NCI-H82 treated with DMSO at 0.1 percent for 48 hours (cell line): ENCODE measurements at regions not wholly inside any gene's neighbourhood (a gene's known extent, or its start where the extent isn't known, plus 50 kb on each side); places are given as distances from the start of the nearest gene placed in this dataset.
"Not testable (repeated sequence)": the region's sequence is repeated elsewhere in the genome, so short reads cannot be mapped to it uniquely, and the experiment has no call there.

Experiments
- DNase-seq: peaks from one replicate; lab custom pipeline; 2025; ENCODE audit not compliant: unreplicated experiment; lab: John Stamatoyannopoulos, UW

DNA sequence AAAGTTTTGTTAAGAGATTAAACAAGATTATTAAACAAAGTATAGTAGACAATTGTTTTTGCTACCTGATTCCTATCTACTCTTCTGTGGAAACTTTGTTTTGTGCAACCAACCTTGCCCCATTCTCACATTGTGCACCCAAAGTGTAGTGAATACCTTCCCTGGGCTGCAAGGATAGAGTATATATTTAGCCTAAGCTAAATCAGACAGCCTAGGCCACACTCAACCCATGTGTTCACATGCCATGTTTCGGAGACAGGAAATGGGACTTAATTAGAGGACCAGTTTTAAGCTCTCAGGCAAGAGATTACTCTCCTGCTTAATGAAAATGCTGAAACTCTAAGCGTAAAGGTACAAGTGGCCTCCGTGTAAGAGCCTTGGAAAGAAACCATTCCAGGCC, 734.9 kb upstream of the USP15 start:
- DNase-seq: no peak

- DNase-seq: no peak
Measured at GRCh38 chr12:61530456-61530855, 729.7 kb upstream of the USP15 start.

GRCh38 chr12:61531195-61531594, 729.0 kb upstream of the USP15 start:
- no peak for DNase-seq

DNA sequence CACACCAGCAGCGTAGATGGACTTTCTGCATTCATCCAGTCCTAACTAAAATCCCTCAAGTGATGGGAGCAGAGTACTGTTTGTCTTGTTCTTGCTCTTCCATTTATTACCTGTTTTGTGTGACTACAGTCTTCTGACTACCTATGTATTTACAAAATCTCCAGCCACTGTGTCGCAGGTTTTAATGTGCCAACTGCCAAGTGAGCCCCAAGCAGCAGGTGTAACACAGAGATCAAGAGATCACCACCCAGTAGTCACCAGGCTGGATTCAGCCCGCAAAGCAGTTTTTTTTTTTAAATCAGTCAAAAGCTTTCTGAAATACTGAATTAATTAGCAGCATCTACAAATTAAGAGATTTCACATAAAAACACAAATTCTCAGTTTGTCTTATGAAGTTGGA, 724.1 kb upstream of the USP15 start:
- DNase-seq: no peak

GRCh38 chr12:61536525-61536924, 723.7 kb upstream of the USP15 start:
- no peak for DNase-seq

- no peak for DNase-seq
Measured at GRCh38 chr12:61538951-61539350, 721.3 kb upstream of the USP15 start.

GRCh38 chr12:61542551-61542950, 717.7 kb upstream of the USP15 start:
- DNase-seq: no peak

DNA sequence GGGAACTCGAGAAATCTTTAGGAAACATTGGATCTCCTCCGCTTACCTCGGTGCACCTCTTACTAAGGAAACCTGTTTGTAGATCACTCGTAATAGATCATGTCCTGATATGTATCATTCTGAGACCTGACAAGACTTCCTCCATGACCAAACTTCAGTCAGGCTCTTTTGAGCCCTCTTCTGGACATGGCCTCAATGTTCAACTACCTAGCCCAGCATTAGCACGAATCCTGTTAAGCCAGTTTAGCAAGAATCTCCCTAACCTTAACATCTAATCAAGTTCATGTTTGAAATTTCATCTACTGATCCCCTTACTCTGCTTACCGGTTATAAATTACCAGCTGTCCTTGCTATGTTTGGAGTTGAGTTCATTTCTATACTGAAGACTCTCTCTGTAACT, 713.9 kb upstream of the USP15 start:
- DNase-seq: no peak

DNA sequence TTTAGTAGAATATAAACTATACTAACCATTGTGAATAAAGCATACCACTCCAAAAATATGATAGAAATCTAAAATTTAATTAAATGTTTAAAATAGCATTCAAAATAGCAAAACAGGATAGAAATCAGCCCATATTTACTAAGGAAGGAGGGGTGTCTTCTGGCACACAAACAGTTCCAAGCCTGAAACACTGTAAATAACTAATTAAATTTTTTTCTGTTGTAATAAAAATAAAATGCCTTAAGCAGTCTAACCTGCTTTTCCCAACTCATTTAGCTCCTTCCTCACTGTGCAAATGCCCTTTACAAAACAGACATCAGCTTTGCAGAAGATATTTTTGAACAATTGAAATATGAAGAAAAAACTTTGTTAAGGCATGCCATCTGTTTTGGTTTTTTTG, 707.1 kb upstream of the USP15 start:
- DNase-seq: no peak

DNA sequence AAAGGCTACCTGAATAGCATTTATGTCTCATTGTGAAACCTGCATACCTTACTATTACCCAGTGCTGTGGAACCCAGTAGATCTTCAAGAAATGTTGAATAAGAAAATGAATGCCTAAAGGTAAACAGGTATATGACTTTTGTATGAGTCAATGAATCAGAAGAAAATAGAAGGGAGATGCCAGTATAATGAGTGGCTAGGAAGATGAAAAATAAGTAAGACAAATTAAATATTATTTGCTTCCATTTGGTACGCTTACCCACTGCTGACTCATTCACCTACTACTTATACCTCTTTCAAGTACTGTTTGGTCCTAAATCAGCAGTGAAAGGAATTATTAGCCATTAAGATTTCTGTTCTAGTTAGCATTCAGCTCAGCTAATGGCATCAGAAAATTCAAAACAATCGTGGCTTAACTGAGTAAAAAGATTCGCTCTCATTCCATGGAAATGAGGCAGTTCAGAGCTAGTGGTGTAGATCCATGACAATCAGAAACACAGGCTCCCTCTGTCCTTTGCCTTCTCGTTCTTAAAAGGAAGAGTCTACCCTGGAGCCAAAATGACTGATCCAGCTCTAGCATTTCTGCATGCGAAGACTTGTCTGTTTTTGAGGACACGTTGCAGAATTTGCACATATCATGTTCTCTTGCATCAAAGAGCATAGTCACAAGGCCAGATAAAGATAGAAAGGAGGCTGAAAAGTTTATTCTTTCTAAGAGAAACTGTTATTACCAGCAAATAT, 705.8 kb upstream of the USP15 start:
- no peak for DNase-seq

- no peak for DNase-seq
Measured at GRCh38 chr12:61563665-61564450, 696.3 kb upstream of the USP15 start.

- no peak for DNase-seq
Measured at GRCh38 chr12:61564466-61564865, 695.7 kb upstream of the USP15 start.

DNA sequence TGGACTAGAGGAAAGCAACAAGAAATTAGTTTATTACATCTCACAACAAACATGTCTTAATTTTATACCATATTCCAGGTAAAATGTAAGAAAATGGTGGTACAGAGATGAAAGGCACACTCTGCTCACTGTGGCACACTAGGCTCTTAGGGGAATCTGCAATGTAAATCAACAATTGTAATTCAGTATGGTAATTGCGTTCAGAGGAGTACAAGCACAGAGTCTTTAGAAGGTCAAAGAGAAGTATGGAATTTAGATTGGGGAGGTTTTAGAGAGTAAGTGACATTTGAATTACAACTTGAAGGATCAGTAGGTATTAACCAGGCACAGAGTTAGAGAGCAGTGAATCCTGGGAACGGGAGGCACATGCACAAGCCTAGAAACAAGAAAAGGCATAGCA, 694.0 kb upstream of the USP15 start:
- DNase-seq: no peak

DNA sequence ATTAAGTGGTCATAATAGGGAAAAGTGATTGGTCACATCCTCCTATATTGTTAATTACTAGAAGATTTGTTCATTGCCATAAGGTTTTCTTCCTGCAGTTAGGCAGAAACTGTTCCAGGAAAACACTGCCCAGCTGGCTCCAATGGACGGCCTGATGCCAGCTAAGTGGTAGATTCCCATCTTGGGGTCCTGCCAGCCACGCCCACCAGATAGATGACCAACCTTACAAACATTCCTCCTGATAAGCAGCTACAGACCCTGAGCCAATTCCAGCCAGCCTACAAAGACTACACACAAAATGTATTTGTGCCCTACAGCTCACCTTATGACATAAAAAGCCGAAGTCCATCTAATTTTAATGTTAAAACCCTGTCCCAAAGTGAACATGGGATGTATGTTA, 685.9 kb upstream of the USP15 start:
- no peak for DNase-seq

DNA sequence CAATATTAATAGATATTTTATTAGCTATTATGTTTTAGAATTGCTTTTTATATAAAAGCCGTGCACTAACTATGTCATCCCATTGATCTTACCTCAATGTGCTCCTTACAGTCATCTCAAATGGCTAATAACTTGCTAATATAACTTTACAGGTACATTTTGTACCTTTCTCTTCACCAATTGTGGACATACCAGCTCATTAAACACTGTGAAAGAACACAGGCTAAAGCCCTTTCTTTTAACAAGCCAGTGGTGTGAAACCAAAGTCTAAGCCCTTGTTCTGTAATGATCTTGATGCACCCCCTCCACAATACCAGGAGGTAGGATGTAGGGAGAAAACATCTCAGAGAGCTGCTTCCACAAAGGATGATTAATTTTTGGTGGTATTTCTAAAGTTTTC, 675.3 kb upstream of the USP15 start:
- no peak for DNase-seq

GRCh38 chr12:61590864-61591263, 669.3 kb upstream of the USP15 start:
- not testable (repeated sequence) for DNase-seq

DNA sequence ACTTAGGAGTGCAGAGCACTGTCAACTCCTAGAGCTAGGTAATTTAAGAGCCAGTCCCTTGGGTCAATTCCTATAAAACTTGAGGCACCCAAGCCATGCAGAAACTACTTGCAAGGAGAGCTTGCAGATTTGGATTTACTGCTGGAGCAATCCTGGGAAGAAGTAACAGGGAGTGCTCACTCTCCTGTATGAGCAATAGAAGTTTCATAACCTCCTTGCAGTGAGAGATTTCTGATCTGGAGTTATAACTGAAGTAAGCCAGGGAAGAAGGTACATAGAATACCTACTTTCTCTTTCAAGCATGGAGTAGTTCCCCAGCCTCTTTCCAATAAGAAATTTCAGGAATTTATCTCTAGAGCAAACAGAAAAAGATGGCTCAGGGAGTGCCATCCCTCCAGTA, 650.1 kb upstream of the USP15 start:
- DNase-seq: no peak

DNA sequence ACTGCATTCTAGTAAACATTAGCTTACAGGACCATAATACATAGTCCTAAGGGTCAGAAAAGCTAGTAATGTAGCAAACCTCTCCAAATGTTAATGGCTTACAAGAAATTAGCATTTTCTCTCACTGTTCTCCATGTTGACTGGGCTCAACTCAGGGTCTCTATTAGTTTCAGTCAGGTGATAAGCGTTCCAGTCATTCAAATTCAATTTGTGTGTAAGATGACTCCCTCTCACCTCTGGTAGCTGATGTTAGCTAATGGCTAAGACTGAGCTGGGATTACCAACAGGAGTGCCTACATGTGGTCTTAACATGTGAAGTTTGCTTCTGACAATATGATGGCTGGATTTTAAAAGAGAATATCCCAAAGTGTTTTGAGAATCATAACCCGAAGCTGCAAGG, 630.5 kb upstream of the USP15 start:
- DNase-seq: no peak

- DNase-seq: no peak
Measured at GRCh38 chr12:61646639-61647038, 613.6 kb upstream of the USP15 start.

DNA sequence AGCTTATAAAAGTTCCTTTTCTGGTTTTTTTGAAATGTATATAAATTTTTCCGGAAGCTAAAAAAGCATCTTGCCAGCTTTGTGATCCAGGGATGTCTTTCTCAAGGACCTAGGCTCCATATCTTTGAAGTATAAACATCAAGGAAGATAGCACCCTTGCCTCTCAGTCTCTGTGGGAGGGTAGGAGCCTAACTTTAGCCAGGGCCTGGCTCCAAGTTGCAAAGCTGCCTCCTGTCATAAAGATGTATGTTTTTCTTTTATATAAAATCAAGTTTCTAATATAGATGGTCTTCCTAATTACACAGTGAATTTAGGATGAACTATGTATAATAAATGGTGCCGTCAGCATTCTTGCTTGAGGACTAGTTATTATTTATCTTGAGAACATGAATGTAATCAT, 612.6 kb upstream of the USP15 start:
- no peak for DNase-seq

DNA sequence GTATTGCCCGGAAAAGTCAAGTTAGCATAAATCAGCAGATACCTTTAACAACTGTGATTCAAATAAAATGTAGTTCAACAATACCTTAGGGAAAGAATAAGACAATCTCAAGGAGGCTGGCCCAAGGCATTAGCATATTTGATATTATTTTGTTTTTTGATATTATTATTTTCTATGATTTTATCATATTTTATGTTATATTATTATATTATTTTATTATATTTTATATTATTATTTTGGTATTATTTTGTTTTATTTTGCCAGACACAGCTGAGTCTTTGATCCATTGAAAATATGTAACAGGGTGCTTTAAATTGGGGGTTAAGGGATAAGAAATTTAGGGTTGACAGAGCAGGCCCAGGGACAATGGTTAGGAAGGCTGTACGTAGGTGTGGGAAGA, 607.9 kb upstream of the USP15 start:
- DNase-seq: no peak

GRCh38 chr12:61654698-61655097, 605.5 kb upstream of the USP15 start:
- no peak for DNase-seq

GRCh38 chr12:61655241-61655640, 605.0 kb upstream of the USP15 start:
- no peak for DNase-seq
